Trophoblast cell (in vitro differentiated cells and primary cell): ENCODE measurements at regions not wholly inside any gene's neighbourhood (a gene's known extent, or its start where the extent isn't known, plus 50 kb on each side); places are given as distances from the start of the nearest gene placed in this dataset.

Experiments
- DNase-seq, 2 donors: peaks; one replicate each; pipeline ENCODE4 v3.0.0-alpha.2; 2016
- H2AFZ ChIP-seq: 2 replicates; pipeline ENCODE4 v1.6.1; 2013; ENCODE audit warnings: low read length, moderate library complexity, mild to moderate bottlenecking; ENCODE audit not compliant: insufficient read depth, poor library complexity
- H2AK5ac ChIP-seq: 2 replicates; pipeline ENCODE4 v1.6.1; 2013; ENCODE audit warnings: mild to moderate bottlenecking, low read length
- H2BK120ac ChIP-seq: 2 replicates; pipeline ENCODE4 v1.6.1; 2013; ENCODE audit warnings: low read length, mild to moderate bottlenecking, moderate library complexity; ENCODE audit not compliant: insufficient read depth, poor library complexity
- H2BK12ac ChIP-seq: 2 replicates; pipeline ENCODE4 v1.6.1; 2013; ENCODE audit warnings: mild to moderate bottlenecking, low read length, moderate library complexity
- H2BK5ac ChIP-seq: 2 replicates; pipeline ENCODE4 v1.6.1; 2013; ENCODE audit warnings: low read length, low read depth, moderate library complexity, mild to moderate bottlenecking; ENCODE audit not compliant: poor library complexity
- H3K14ac ChIP-seq: 2 replicates; pipeline ENCODE4 v1.6.1; 2013; ENCODE audit warnings: mild to moderate bottlenecking, low read length
- H3K18ac ChIP-seq: 2 replicates; pipeline ENCODE4 v1.6.1; 2013; ENCODE audit warnings: mild to moderate bottlenecking, low read length
- H3K23ac ChIP-seq: 2 replicates; pipeline ENCODE4 v1.6.1; 2013; ENCODE audit warnings: low read length
- H3K27ac ChIP-seq: 2 replicates; pipeline ENCODE4 v1.5.1; 2013; ENCODE audit warnings: low read depth, mild to moderate bottlenecking, inconsistent platforms, low read length, moderate library complexity
- H3K27me3 ChIP-seq: 2 replicates; pipeline ENCODE4 v1.6.1; 2013; ENCODE audit warnings: inconsistent platforms, mild to moderate bottlenecking, low read length, moderate library complexity; ENCODE audit not compliant: insufficient read depth
- H3K36me3 ChIP-seq, 2 experiments: 1 replicate in 1 of 2; 2 replicates in 1 of 2; pipeline ENCODE4 v1.6.1; 2013; ENCODE audit warnings: low read length in 2 of 2, mild to moderate bottlenecking in 2 of 2, moderate library complexity in 1 of 2; ENCODE audit not compliant: insufficient read depth in 2 of 2, control insufficient read depth in 1 of 2
- H3K4ac ChIP-seq: 2 replicates; pipeline ENCODE4 v1.6.1; 2013; ENCODE audit warnings: low read depth, mild to moderate bottlenecking, low read length, moderate library complexity
- H3K4me1 ChIP-seq, 2 experiments: 1 replicate in 1 of 2; 2 replicates in 1 of 2; pipeline ENCODE4 v1.6.1; 2013; ENCODE audit warnings: low read length in 2 of 2, mild to moderate bottlenecking in 2 of 2, moderate library complexity in 1 of 2; ENCODE audit not compliant: insufficient read depth in 2 of 2, control insufficient read depth in 1 of 2
- H3K4me2 ChIP-seq: 2 replicates; pipeline ENCODE4 v1.6.1; 2013; ENCODE audit warnings: inconsistent platforms, mild to moderate bottlenecking, low read length, moderate library complexity
- H3K4me3 ChIP-seq: 2 replicates; pipeline ENCODE4 v1.5.1; 2013; ENCODE audit warnings: mild to moderate bottlenecking, low read depth, low read length, inconsistent platforms
- H3K79me1 ChIP-seq: one replicate; pipeline ENCODE4 v1.6.1; 2013; ENCODE audit warnings: low read length
- H3K79me2 ChIP-seq: 2 replicates; pipeline ENCODE4 v1.6.1; 2013; ENCODE audit warnings: low read length, mild to moderate bottlenecking; ENCODE audit not compliant: control insufficient read depth, insufficient read depth, poor library complexity
- H3K9ac ChIP-seq: 2 replicates; pipeline ENCODE4 v1.6.1; 2013; ENCODE audit warnings: mild to moderate bottlenecking, low read length
- H3K9me3 ChIP-seq: 2 replicates; pipeline ENCODE4 v1.6.1; 2013; ENCODE audit warnings: low read depth, mild to moderate bottlenecking, control low read depth, inconsistent platforms, low read length; ENCODE audit not compliant: insufficient read depth
- H4K12ac ChIP-seq: 2 replicates; pipeline ENCODE4 v1.6.1; 2013; ENCODE audit warnings: low read depth, mild to moderate bottlenecking, low read length, moderate library complexity
- H4K8ac ChIP-seq: 2 replicates; pipeline ENCODE4 v1.6.1; 2013; ENCODE audit warnings: low read depth, mild to moderate bottlenecking, low read length, moderate library complexity
- H4K91ac ChIP-seq: one replicate; pipeline ENCODE4 v1.6.1; 2013; ENCODE audit warnings: low read depth, mild to moderate bottlenecking, low read length, moderate library complexity
- WGBS: extraction: QIAGEN DNeasy Blood & Tissue Kit; methylation state at CpG from one replicate; pipeline ENCODE4 v1.1.7; 2013; ENCODE audit warnings: missing lambda C conversion rate; ENCODE audit not compliant: insufficient read length, insufficient coverage; ENCODE audit errors: extremely low coverage; 5-methylcytosine and 5-hydroxymethylcytosine counted together

DNA sequence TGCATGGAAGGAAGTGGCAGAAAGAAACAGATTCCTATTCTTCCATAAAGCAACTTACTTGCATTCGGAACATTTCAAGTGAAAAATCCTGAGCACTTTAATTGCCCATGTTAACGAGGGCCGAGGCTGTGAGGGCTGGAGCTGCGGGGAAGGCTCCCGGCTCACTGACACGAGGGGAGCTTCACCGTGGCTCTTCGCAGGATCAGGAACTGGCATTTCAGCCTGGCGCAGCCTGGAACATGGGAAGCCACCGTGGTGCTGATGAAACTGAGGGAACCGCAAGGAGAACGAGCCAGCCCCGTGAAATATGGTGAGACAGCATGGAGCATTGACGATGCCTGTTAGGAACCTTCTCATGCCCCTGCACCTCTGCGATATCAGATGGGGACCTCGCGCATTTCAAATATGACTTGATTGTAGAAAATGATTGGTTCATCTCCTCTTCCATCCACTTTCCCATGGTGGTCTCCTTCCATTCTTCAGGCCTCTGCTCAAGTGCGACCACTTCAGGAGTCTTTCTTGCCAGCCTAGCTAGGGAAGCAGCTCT is 236.9 kb downstream of the TBXT start:
- Histone ChIP-seq H3K4ac (no peak overlapping the region), H3K4me2 (no peak overlapping the region), H2BK120ac (no peak overlapping the region), H4K12ac (no peak overlapping the region), H3K79me1 (no peaks in the 10 kb centered on the region), H3K36me3 (no peaks in the 10 kb centered on the region), H3K4me1 (no peaks in the 10 kb centered on the region), H4K91ac (no peak overlapping the region), H4K8ac (no peak overlapping the region), H3K23ac (no peak overlapping the region), H3K18ac (no peak overlapping the region), H2BK5ac (no peak overlapping the region), H3K27ac (no peak overlapping the region), H3K9ac (no peak overlapping the region), H2AK5ac (no peak overlapping the region), H2AFZ (no peak overlapping the region), H3K27me3 (no peaks in the 10 kb centered on the region), H2BK12ac (no peak overlapping the region), H3K9me3 (peaks cover 4% of the 10 kb centered on the region), H3K4me3 (no peak overlapping the region), H3K79me2 (no peaks in the 10 kb centered on the region), H3K14ac (no peak overlapping the region)
- DNase-seq = no peak
- no CpG with 5 or more reads among the region's 18 CpGs for WGBS

DNA sequence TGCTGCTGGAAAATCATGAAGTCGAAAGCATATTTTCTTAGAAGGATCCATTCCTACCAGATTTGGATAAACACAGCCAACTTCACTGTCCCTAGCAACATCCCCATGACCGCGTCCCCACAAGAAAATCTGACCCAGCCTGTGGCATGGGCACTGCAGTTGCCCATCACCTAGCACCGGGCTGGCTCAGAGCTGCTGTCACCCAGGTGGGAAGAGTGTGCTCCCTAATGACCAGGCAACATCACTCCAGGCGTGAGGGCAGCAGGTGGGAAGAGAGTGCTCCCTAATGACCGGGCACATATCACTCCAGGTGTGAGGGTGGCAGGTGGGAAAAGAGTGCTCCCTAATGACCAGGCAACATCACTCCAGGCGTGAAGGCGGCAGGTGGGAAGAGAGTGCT is 238.0 kb downstream of the TBXT start:
- Histone ChIP-seq H2AFZ (no peak overlapping the region), H3K79me2 (no peaks in the 10 kb centered on the region), H3K79me1 (no peaks in the 10 kb centered on the region), H2BK120ac (no peak overlapping the region), H3K23ac (no peak overlapping the region), H3K36me3 (no peaks in the 10 kb centered on the region), H3K27me3 (no peaks in the 10 kb centered on the region), H4K91ac (no peak overlapping the region), H4K12ac (no peak overlapping the region), H4K8ac (no peak overlapping the region), H3K4me1 (no peaks in the 10 kb centered on the region), H3K4ac (no peak overlapping the region), H3K4me3 (no peak overlapping the region), H3K14ac (no peak overlapping the region), H3K9ac (no peak overlapping the region), H3K27ac (no peak overlapping the region), H3K4me2 (no peak overlapping the region), H3K18ac (no peak overlapping the region), H2BK5ac (no peak overlapping the region), H2BK12ac (no peak overlapping the region), H3K9me3 (peaks cover 4% of the 10 kb centered on the region), H2AK5ac (no peak overlapping the region)
- DNase-seq = no peak
- no CpG with 5 or more reads among the region's 8 CpGs for WGBS

DNA sequence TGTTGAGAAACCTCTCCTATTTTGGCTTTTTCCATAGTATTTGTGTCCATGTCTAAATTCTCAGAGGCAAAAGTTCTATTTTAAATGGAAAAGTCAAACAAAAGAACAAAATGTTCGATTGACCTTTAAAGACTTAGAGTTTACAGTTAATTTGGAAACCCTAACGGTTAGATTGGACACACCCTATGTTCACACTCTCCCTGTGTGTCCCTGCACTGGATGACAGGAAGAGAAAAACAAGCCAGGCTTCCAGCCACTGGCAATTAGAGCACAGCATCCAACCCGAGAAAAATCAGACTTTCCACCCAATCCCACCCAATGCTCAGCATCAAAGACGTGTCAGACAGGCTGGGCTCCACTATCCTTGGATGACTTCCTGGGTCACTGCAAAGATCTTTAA is 241.3 kb downstream of the TBXT start:
- no peak overlapping the region for H3K27ac ChIP-seq
- no peaks in the 10 kb centered on the region for H3K36me3 ChIP-seq
- H2AK5ac ChIP-seq = no peak overlapping the region

DNA sequence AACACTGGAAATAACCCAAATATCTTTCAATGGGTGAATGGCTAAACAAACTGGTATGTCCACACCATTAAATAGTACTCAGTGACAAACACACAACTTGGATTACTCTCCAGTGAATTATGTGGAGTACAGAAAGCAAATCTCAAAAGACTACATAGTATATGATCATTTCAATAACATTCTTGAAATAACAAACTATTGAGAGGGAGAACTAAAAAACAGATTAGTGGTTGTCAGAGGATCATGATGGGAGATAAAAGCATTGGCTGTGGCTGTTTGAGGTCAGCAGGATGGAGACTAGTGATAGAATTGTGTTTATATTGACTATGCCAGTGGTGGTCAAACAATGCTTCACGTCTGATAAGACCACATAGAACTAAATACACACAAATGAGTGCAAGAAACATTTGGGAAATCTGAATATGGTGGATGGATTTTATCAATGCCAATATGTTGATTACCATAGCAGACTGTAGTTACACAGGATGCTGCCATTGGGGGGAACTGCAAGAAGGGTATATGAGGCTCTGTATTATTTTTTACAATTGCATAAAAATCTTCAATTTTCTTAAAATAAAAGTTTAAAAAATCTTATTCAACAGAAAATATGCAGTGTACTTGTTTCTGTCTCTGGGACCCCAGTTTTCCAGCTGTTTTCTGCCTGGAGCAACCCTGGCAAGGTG is 242.0 kb downstream of the TBXT start:
- Histone ChIP-seq H3K14ac (no peak overlapping the region), H2BK5ac (no peak overlapping the region), H4K8ac (no peak overlapping the region), H3K4ac (no peak overlapping the region), H3K4me2 (no peak overlapping the region), H3K4me3 (no peak overlapping the region), H3K27ac (no peak overlapping the region), H3K4me1 (no peaks in the 10 kb centered on the region), H3K27me3 (no peaks in the 10 kb centered on the region), H2BK120ac (no peak overlapping the region), H2AFZ (no peak overlapping the region), H2AK5ac (no peak overlapping the region), H3K9ac (no peak overlapping the region), H3K23ac (no peak overlapping the region), H4K12ac (no peak overlapping the region), H4K91ac (no peak overlapping the region), H2BK12ac (no peak overlapping the region), H3K18ac (no peak overlapping the region), H3K79me2 (no peaks in the 10 kb centered on the region), H3K36me3 (no peaks in the 10 kb centered on the region), H3K79me1 (no peaks in the 10 kb centered on the region), H3K9me3 (peaks cover 6% of the 10 kb centered on the region)
- WGBS = no CpG with 5 or more reads among the region's 1 CpG
- no peak for DNase-seq

More for the DNA sequence above, 241.3 kb downstream of the TBXT start:
- no CpG with 5 or more reads among the region's 4 CpGs for WGBS
- H3K79me2 ChIP-seq = no peaks in the 10 kb centered on the region
- H3K4ac ChIP-seq = no peak overlapping the region
- no peak for DNase-seq
- H3K18ac ChIP-seq = no peak overlapping the region
- no peak overlapping the region for H3K4me3 ChIP-seq
- no peak overlapping the region for H3K4me2 ChIP-seq
- H3K79me1 ChIP-seq = no peaks in the 10 kb centered on the region
- H2BK5ac ChIP-seq = no peak overlapping the region
- H2BK12ac ChIP-seq = no peak overlapping the region
- H3K14ac ChIP-seq = no peak overlapping the region
- no peak overlapping the region for H2BK120ac ChIP-seq
- H4K91ac ChIP-seq = no peak overlapping the region
- no peak overlapping the region for H2AFZ ChIP-seq
- H3K4me1 ChIP-seq = no peaks in the 10 kb centered on the region
- H3K27me3 ChIP-seq = no peaks in the 10 kb centered on the region
- no peak overlapping the region for H4K12ac ChIP-seq
- H3K9me3 ChIP-seq = peaks cover 6% of the 10 kb centered on the region
- H3K23ac ChIP-seq = no peak overlapping the region
- H4K8ac ChIP-seq = no peak overlapping the region
- H3K9ac ChIP-seq = no peak overlapping the region
